Right lobe of liver (tissue), 4 donors: ENCODE measurements at regions not wholly inside any gene's neighbourhood (a gene's known extent, or its start where the extent isn't known, plus 50 kb on each side); places are given as distances from the start of the nearest gene placed in this dataset.

Experiments
- POLR2A ChIP-seq: fragments of 450-650 bp; IDR thresholded peaks from one replicate; pipeline ENCODE4 v1.6.1; 2017; ENCODE audit warnings: antibody characterized with exemption, mild to moderate bottlenecking
- TF ChIP-seq, protein P1 (sequence below), 4 donors: fragments of 200-600 bp in 3 of 4; fragments of 450-650 bp in 1 of 4; IDR thresholded peaks; one replicate each; pipeline versions ENCODE4 v1.5.1 to v1.8.0; 2016 to 2022; ENCODE audit warnings: antibody characterized with exemption in 4 of 4, mild to moderate bottlenecking in 2 of 4
- donor health status: DM: no; HTN: no; CAD: no.
- donor health status: DM: no; HTN: no; CAD: no.
- donor health status: DM: no; HTN: yes; CAD: no.

DNA sequence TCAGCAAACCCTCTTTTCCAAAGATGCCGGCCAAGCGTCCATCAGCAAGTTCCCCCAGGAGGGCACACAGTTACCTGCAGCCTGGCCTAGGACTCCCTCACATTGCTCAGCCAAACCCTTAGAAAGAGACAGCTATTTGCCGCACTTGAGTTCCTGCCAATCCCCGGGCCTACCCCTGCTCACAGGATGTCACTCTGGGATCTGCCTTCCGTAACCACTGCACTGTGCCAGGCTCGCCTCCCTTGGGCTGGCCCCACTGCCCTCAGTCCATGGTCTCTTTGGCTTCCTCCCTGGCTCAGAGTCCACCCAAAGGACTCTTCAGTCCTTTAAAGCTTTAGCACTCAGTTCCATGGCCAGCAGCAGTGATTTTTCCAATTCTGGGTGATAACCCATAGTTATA lies 128.3 kb downstream of the NSG2 start:
- no peak for TF ChIP-seq POLR2A
- TF ChIP-seq, protein P1, sequence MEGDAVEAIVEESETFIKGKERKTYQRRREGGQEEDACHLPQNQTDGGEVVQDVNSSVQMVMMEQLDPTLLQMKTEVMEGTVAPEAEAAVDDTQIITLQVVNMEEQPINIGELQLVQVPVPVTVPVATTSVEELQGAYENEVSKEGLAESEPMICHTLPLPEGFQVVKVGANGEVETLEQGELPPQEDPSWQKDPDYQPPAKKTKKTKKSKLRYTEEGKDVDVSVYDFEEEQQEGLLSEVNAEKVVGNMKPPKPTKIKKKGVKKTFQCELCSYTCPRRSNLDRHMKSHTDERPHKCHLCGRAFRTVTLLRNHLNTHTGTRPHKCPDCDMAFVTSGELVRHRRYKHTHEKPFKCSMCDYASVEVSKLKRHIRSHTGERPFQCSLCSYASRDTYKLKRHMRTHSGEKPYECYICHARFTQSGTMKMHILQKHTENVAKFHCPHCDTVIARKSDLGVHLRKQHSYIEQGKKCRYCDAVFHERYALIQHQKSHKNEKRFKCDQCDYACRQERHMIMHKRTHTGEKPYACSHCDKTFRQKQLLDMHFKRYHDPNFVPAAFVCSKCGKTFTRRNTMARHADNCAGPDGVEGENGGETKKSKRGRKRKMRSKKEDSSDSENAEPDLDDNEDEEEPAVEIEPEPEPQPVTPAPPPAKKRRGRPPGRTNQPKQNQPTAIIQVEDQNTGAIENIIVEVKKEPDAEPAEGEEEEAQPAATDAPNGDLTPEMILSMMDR (IDR thresholded peaks at IDR 0.05), result no peak
